Right lobe of liver (tissue), 4 donors: ENCODE measurements at regions not wholly inside any gene's neighbourhood (a gene's known extent, or its start where the extent isn't known, plus 50 kb on each side); places are given as distances from the start of the nearest gene placed in this dataset.

ENCODE experiments used
- POLR2A ChIP-seq: fragments of 450-650 bp; IDR thresholded peaks from one replicate; pipeline ENCODE4 v1.6.1; 2017; ENCODE audit warnings: antibody characterized with exemption, mild to moderate bottlenecking
- TF ChIP-seq, protein P1 (sequence below), 4 donors: fragments of 200-600 bp in 3 of 4; fragments of 450-650 bp in 1 of 4; IDR thresholded peaks; one replicate each; pipeline versions ENCODE4 v1.5.1 to v1.8.0; 2016 to 2022; ENCODE audit warnings: antibody characterized with exemption in 4 of 4, mild to moderate bottlenecking in 2 of 4
- donor health status: DM: no; HTN: no; CAD: no.
- donor health status: DM: no; HTN: no; CAD: no.
- donor health status: DM: no; HTN: yes; CAD: no.

DNA sequence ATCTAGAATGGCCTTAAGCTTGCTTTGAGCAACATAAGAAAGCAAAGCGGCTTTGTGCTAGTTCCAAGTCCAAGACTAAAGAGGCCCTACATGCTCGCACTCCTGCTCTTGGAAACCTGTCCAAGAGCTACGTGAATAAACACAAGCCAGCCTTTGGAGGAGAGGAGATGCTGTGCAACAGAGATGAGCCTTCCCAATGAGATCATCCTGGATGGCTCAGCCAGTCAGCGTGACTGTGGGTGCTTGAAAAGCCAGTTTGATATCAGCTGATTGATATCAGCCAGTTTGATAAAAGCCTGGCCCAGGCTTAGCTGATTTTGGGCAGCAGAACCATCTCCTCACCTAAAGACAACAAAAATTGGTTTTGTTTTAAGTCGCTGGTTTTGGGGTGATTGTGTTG, 481.0 kb upstream of the DSEL start:
- TF ChIP-seq, protein P1, sequence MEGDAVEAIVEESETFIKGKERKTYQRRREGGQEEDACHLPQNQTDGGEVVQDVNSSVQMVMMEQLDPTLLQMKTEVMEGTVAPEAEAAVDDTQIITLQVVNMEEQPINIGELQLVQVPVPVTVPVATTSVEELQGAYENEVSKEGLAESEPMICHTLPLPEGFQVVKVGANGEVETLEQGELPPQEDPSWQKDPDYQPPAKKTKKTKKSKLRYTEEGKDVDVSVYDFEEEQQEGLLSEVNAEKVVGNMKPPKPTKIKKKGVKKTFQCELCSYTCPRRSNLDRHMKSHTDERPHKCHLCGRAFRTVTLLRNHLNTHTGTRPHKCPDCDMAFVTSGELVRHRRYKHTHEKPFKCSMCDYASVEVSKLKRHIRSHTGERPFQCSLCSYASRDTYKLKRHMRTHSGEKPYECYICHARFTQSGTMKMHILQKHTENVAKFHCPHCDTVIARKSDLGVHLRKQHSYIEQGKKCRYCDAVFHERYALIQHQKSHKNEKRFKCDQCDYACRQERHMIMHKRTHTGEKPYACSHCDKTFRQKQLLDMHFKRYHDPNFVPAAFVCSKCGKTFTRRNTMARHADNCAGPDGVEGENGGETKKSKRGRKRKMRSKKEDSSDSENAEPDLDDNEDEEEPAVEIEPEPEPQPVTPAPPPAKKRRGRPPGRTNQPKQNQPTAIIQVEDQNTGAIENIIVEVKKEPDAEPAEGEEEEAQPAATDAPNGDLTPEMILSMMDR (IDR thresholded peaks at IDR 0.05), result no peak
- no peak for TF ChIP-seq POLR2A
